HG03064 (cell line): ENCODE measurements at regions not wholly inside any gene's neighbourhood (a gene's known extent, or its start where the extent isn't known, plus 50 kb on each side); places are given as distances from the start of the nearest gene placed in this dataset.

Source experiments
- ATAC-seq: cut with Tn5 transposase; IDR thresholded peaks from one replicate; pipeline ENCODE4 v1.9.1; 2021; ENCODE audit warnings: low read depth; ENCODE audit not compliant: unreplicated experiment

- ATAC-seq: no peak
These were observed 298.4 kb downstream of the PSAT1 start for GRCh38 chr9:78595200-78595945.

- no peak for ATAC-seq
These were observed 299.4 kb downstream of the PSAT1 start for GRCh38 chr9:78596346-78596745.

- no peak for ATAC-seq
These were observed 301.2 kb downstream of the PSAT1 start for GRCh38 chr9:78598120-78598519.

- no peak for ATAC-seq
These were observed 303.0 kb downstream of the PSAT1 start for GRCh38 chr9:78599926-78600325.

- no peak for ATAC-seq
These were observed 305.1 kb downstream of the PSAT1 start for GRCh38 chr9:78601957-78602565.

GRCh38 chr9:78605041-78606000 is 308.4 kb downstream of the PSAT1 start:
- ATAC-seq: no peak

GRCh38 chr9:78606001-78606379 is 309.1 kb downstream of the PSAT1 start:
- no peak for ATAC-seq

- ATAC-seq: no peak
These were observed 310.9 kb downstream of the PSAT1 start for GRCh38 chr9:78607853-78608252.

- no peak for ATAC-seq
These were observed 312.5 kb downstream of the PSAT1 start for GRCh38 chr9:78609450-78609849.

- ATAC-seq: no peak
These were observed 315.2 kb downstream of the PSAT1 start for GRCh38 chr9:78612091-78612490.

GRCh38 chr9:78613006-78613405 is 316.1 kb downstream of the PSAT1 start:
- no peak for ATAC-seq

- ATAC-seq: no peak
These were observed 318.0 kb downstream of the PSAT1 start for GRCh38 chr9:78614892-78615291.

- ATAC-seq: no peak
These were observed 318.4 kb downstream of the PSAT1 start for GRCh38 chr9:78615372-78615771.

- ATAC-seq: no peak
These were observed 321.8 kb downstream of the PSAT1 start for GRCh38 chr9:78618735-78619134.

- no peak for ATAC-seq
These were observed 323.4 kb downstream of the PSAT1 start for GRCh38 chr9:78620303-78620702.

GRCh38 chr9:78620764-78621163 is 323.8 kb downstream of the PSAT1 start:
- ATAC-seq: no peak

GRCh38 chr9:78622126-78622525 is 325.2 kb downstream of the PSAT1 start:
- no peak for ATAC-seq

- no peak for ATAC-seq
These were observed 330.0 kb downstream of the PSAT1 start for GRCh38 chr9:78626971-78627370.

- no peak for ATAC-seq
These were observed 334.0 kb downstream of the PSAT1 start for GRCh38 chr9:78630966-78631365.

- ATAC-seq: no peak
These were observed 343.8 kb downstream of the PSAT1 start for GRCh38 chr9:78640728-78641127.

GRCh38 chr9:78644359-78644758 is 347.4 kb downstream of the PSAT1 start:
- ATAC-seq: no peak
